ENCODE measurements at regions not wholly inside any gene's neighbourhood (a gene's known extent, or its start where the extent isn't known, plus 50 kb on each side); places are given as distances from the start of the nearest gene placed in this dataset.
"Not testable (repeated sequence)": the region's sequence is repeated elsewhere in the genome, so short reads cannot be mapped to it uniquely, and the experiment has no call there.

- no peak for DNase-seq (ENCODE audit: low read depth)
These were observed 77.6 kb upstream of the IPO5 start for GRCh38 chr13:97875911-97876310.

- peak; percentile 29 for DNase-seq (ENCODE audit: low read depth)
These were observed 74.8 kb upstream of the IPO5 start for GRCh38 chr13:97878431-97879375.

GRCh38 chr13:97879646-97880310 lies 73.7 kb upstream of the IPO5 start:
- DNase-seq (ENCODE audit: low read depth) = peak; percentile 96

GRCh38 chr13:97880311-97880675 lies 73.2 kb upstream of the IPO5 start:
- DNase-seq (ENCODE audit: low read depth) = no peak

GRCh38 chr13:97881556-97881955 lies 71.9 kb upstream of the IPO5 start:
- no peak for DNase-seq (ENCODE audit: low read depth)

GRCh38 chr13:97883396-97883795 lies 70.1 kb upstream of the IPO5 start:
- DNase-seq (ENCODE audit: low read depth) = peak; percentile 52

GRCh38 chr13:97884707-97885468 lies 68.6 kb upstream of the IPO5 start:
- DNase-seq (ENCODE audit: low read depth) = peak; percentile 7

- peak; percentile 6 for DNase-seq (ENCODE audit: low read depth)
These were observed 67.8 kb upstream of the IPO5 start for GRCh38 chr13:97885641-97886040.

GRCh38 chr13:97889803-97890202 lies 63.7 kb upstream of the IPO5 start:
- peak; percentile 58 for DNase-seq (ENCODE audit: low read depth)

- DNase-seq (ENCODE audit: low read depth) = no peak
These were observed 62.9 kb upstream of the IPO5 start for GRCh38 chr13:97890573-97890972.

- DNase-seq (ENCODE audit: low read depth) = not testable (repeated sequence)
These were observed 61.5 kb upstream of the IPO5 start for GRCh38 chr13:97891964-97892363.

- DNase-seq (ENCODE audit: low read depth) = peak; percentile 73
These were observed 60.8 kb upstream of the IPO5 start for GRCh38 chr13:97892717-97893116.

GRCh38 chr13:97895383-97895782 lies 58.1 kb upstream of the IPO5 start:
- DNase-seq (ENCODE audit: low read depth) = no peak

GRCh38 chr13:97896446-97896845 lies 57.0 kb upstream of the IPO5 start:
- DNase-seq (ENCODE audit: low read depth) = no peak

- DNase-seq (ENCODE audit: low read depth) = no peak
These were observed 51.8 kb upstream of the IPO5 start for GRCh38 chr13:97901716-97902115.

Data from EH (cell line).